ENCODE measurements at regions not wholly inside any gene's neighbourhood (a gene's known extent, or its start where the extent isn't known, plus 50 kb on each side); places are given as distances from the start of the nearest gene placed in this dataset.
"Not testable (repeated sequence)": the region's sequence is repeated elsewhere in the genome, so short reads cannot be mapped to it uniquely, and the experiment has no call there.

DNA sequence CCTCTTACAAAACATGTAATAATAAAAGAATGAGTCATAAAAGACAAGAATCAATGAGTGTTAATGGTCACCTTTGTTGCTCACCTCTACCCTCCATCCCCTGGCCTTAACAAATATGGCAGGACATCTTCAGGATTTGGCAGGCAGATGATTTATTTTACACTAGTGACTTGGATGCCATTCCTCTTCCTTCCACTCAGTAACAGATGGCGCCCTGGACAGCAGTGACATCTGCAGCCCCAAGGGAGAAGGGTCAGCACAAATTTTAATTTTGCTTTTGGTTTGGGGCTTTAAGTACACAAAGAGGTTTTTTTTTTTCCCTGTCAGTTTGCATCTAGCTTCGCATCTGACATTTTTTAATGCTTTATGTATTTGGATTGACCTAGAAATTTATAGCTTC lies 188.9 kb downstream of the ZNF92 start:
- POLR2A ChIA-PET; CTCF ChIA-PET (ENCODE audit: low intra/inter-chr PET ratio); in situ Hi-C loops (cut with MboI); H2AFZ ChIP-seq (ENCODE audit: low read depth, low read length); BruUV-seq (replicated peaks); H3K9me1 ChIP-seq (ENCODE audit: control insufficient read depth, insufficient read depth, low read length); H3K4me1 ChIP-seq (replicated peaks in 1 of 2; ENCODE audit: control insufficient read depth in 2 of 2, insufficient read depth in 2 of 2, low read length in 2 of 2); H3K27me3 ChIP-seq (ENCODE audit: control insufficient read depth in 2 of 2, insufficient read depth in 2 of 2, low read length in 2 of 2); FAIRE-seq; DNase-seq (ENCODE audit: extremely low read depth in 1 of 4, low spot score in 3 of 4); intact Hi-C loops (cut with micrococcal nuclease); H3K79me2 ChIP-seq (ENCODE audit: control insufficient read depth, insufficient read depth, low read length); H3K27ac ChIP-seq (ENCODE audit: extremely low read depth, low read depth, low read length); H3K36me3 ChIP-seq (ENCODE audit: control insufficient read depth, insufficient read depth, low read length); H3K4me2 ChIP-seq (ENCODE audit: insufficient read depth, low read length); H3K4me3 ChIP-seq; H3K9ac ChIP-seq (ENCODE audit: insufficient read depth in 1 of 2, low read depth in 2 of 2, low read length in 2 of 2); H3K9me3 ChIP-seq (replicated peaks; ENCODE audit: control insufficient read depth, insufficient read depth, low read depth, low read length); H4K20me1 ChIP-seq (replicated peaks; ENCODE audit: control insufficient read depth, insufficient read depth, low read length): not testable (repeated sequence)
- TF ChIP-seq, protein P1, sequence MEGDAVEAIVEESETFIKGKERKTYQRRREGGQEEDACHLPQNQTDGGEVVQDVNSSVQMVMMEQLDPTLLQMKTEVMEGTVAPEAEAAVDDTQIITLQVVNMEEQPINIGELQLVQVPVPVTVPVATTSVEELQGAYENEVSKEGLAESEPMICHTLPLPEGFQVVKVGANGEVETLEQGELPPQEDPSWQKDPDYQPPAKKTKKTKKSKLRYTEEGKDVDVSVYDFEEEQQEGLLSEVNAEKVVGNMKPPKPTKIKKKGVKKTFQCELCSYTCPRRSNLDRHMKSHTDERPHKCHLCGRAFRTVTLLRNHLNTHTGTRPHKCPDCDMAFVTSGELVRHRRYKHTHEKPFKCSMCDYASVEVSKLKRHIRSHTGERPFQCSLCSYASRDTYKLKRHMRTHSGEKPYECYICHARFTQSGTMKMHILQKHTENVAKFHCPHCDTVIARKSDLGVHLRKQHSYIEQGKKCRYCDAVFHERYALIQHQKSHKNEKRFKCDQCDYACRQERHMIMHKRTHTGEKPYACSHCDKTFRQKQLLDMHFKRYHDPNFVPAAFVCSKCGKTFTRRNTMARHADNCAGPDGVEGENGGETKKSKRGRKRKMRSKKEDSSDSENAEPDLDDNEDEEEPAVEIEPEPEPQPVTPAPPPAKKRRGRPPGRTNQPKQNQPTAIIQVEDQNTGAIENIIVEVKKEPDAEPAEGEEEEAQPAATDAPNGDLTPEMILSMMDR (IDR thresholded peaks at IDR 0.05 in 2 of 3, conservative IDR thresholded peaks at IDR 0.05 in 1 of 3; ENCODE audit: insufficient read depth in 2 of 3, low read depth in 1 of 3, low read length in 3 of 3), result peak in 2 of 3 experiments; percentile 44 to 62; a peak in 4 of 6 replicates
- 0 out of 2 replicates have a peak, but pooled peaks have one; percentile 10 for TF ChIP-seq NFE2 (IDR thresholded peaks at IDR 0.05; ENCODE audit: low read depth)
- 0% methylated on average over 1 of the region's 2 CpGs for WGBS (ENCODE audit: insufficient coverage, low coverage, missing lambda C conversion rate)
- peak; percentile 93 for ATAC-seq

DNA sequence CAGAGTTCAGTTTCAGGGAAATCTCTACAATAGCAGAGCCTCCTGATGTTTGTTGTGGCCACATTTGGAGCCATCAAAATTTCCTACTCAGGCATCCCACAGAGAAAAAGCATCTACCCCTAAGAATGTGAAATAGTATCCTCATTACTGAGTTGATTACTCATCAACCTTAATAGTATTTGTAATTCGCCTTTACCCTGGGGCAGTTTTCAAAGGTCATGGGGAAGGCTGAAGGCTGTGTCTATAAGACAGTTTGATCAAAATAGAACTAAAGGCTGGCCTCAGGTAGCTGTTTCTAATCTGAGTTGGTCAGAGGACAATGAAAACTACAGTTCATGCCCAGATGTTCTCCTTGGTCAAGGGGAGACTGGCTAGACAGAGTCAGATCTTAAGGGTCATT lies 189.7 kb downstream of the ZNF92 start:
- H3K4me3 ChIP-seq; H3K9ac ChIP-seq (ENCODE audit: insufficient read depth in 1 of 2, low read depth in 2 of 2, low read length in 2 of 2); H3K27me3 ChIP-seq (ENCODE audit: control insufficient read depth in 2 of 2, insufficient read depth in 2 of 2, low read length in 2 of 2); intact Hi-C loops (cut with micrococcal nuclease); DNase-seq (ENCODE audit: extremely low read depth in 1 of 4, low spot score in 3 of 4); H3K4me2 ChIP-seq (ENCODE audit: insufficient read depth, low read length); H3K4me1 ChIP-seq (replicated peaks in 1 of 2; ENCODE audit: control insufficient read depth in 2 of 2, insufficient read depth in 2 of 2, low read length in 2 of 2); H3K36me3 ChIP-seq (ENCODE audit: control insufficient read depth, insufficient read depth, low read length); H2AFZ ChIP-seq (ENCODE audit: low read depth, low read length); BruUV-seq (replicated peaks); FAIRE-seq; H3K27ac ChIP-seq (ENCODE audit: extremely low read depth, low read depth, low read length); H3K9me3 ChIP-seq (replicated peaks; ENCODE audit: control insufficient read depth, insufficient read depth, low read depth, low read length); POLR2A ChIA-PET; ATAC-seq; CTCF ChIA-PET (ENCODE audit: low intra/inter-chr PET ratio); in situ Hi-C loops (cut with MboI); H4K20me1 ChIP-seq (replicated peaks; ENCODE audit: control insufficient read depth, insufficient read depth, low read length); H3K79me2 ChIP-seq (ENCODE audit: control insufficient read depth, insufficient read depth, low read length); H3K9me1 ChIP-seq (ENCODE audit: control insufficient read depth, insufficient read depth, low read length): not testable (repeated sequence)
- WGBS (ENCODE audit: insufficient coverage, low coverage, missing lambda C conversion rate), result no CpG with 5 or more reads among the region's 1 CpG

GRCh38 chr7:65568226-65568625 lies 194.6 kb downstream of the ZNF92 start:
- H3K9ac ChIP-seq (ENCODE audit: insufficient read depth in 1 of 2, low read depth in 2 of 2, low read length in 2 of 2); H3K27ac ChIP-seq (ENCODE audit: extremely low read depth, low read depth, low read length); POLR2A ChIA-PET; H3K9me3 ChIP-seq (replicated peaks; ENCODE audit: control insufficient read depth, insufficient read depth, low read depth, low read length); H3K9me1 ChIP-seq (ENCODE audit: control insufficient read depth, insufficient read depth, low read length); BruUV-seq (replicated peaks); DNase-seq (ENCODE audit: extremely low read depth in 1 of 4, low spot score in 3 of 4); ATAC-seq; in situ Hi-C loops (cut with MboI); H3K4me3 ChIP-seq; H3K27me3 ChIP-seq (ENCODE audit: control insufficient read depth in 2 of 2, insufficient read depth in 2 of 2, low read length in 2 of 2); CTCF ChIA-PET (ENCODE audit: low intra/inter-chr PET ratio); H3K4me1 ChIP-seq (replicated peaks in 1 of 2; ENCODE audit: control insufficient read depth in 2 of 2, insufficient read depth in 2 of 2, low read length in 2 of 2); H2AFZ ChIP-seq (ENCODE audit: low read depth, low read length); H3K36me3 ChIP-seq (ENCODE audit: control insufficient read depth, insufficient read depth, low read length); FAIRE-seq; intact Hi-C loops (cut with micrococcal nuclease); H4K20me1 ChIP-seq (replicated peaks; ENCODE audit: control insufficient read depth, insufficient read depth, low read length); H3K4me2 ChIP-seq (ENCODE audit: insufficient read depth, low read length); H3K79me2 ChIP-seq (ENCODE audit: control insufficient read depth, insufficient read depth, low read length): not testable (repeated sequence)
- no CpG with 5 or more reads among the region's 6 CpGs for WGBS (ENCODE audit: insufficient coverage, low coverage, missing lambda C conversion rate)

All from K562 (cell line).